ENCODE measurements at regions not wholly inside any gene's neighbourhood (a gene's known extent, or its start where the extent isn't known, plus 50 kb on each side); places are given as distances from the start of the nearest gene placed in this dataset.

DNA sequence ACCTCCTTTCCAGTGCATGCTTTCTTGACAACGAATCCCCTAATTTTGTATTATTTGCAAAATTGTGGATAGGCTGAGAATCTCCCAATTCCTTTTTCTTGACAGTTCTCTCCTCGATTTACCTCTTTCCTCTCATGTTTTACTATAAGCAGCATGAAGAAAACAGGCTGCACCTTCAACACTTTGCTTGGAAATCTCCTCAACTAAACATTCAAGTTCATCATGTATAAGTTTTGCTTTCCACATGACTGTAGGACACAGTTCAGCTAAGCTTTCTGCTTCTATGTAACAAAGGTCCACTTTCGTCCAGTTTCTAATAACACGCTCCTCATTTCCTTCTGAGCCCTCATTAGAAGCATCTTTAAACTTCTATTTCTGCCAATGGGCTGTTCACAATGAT, 199.0 kb upstream of the NLRP1 start:
- TF ChIP-seq, protein P1, sequence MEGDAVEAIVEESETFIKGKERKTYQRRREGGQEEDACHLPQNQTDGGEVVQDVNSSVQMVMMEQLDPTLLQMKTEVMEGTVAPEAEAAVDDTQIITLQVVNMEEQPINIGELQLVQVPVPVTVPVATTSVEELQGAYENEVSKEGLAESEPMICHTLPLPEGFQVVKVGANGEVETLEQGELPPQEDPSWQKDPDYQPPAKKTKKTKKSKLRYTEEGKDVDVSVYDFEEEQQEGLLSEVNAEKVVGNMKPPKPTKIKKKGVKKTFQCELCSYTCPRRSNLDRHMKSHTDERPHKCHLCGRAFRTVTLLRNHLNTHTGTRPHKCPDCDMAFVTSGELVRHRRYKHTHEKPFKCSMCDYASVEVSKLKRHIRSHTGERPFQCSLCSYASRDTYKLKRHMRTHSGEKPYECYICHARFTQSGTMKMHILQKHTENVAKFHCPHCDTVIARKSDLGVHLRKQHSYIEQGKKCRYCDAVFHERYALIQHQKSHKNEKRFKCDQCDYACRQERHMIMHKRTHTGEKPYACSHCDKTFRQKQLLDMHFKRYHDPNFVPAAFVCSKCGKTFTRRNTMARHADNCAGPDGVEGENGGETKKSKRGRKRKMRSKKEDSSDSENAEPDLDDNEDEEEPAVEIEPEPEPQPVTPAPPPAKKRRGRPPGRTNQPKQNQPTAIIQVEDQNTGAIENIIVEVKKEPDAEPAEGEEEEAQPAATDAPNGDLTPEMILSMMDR (IDR thresholded peaks at IDR 0.05): no peak
- no peak for TF ChIP-seq POLR2A (IDR thresholded peaks at IDR 0.05)
